ENCODE measurements at regions not wholly inside any gene's neighbourhood (a gene's known extent, or its start where the extent isn't known, plus 50 kb on each side); places are given as distances from the start of the nearest gene placed in this dataset.

DNA sequence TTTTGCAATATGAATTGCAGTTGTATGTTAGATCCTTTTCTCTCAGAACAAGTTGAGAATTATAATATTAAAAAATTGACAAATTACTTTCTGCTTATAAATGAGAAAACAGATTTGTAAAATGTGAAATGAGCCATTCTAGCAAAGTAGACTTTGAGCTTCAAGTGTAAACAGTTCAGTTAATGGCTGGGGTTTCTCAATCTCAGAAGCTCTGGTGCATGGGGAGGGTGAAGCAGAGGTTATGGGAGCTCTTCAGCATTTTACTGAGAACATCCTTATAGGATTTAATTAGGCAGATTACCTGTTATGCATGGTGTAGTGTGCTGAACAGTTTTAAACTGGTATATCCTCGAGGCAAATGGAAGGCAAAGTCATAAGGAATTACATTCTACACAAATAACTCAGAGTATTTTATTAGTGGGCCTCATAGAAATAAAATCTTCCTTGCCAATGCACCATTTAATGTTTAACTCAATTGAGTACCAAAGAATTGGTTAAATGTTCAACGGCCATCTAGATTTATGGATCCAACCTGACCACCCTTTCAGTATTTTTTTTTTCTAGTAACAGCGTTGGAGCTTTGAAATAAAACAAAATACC, 1143.6 kb upstream of the ADGRL2 start:
- Histone ChIP-seq H3K9ac (ENCODE audit: low read length in 3 of 3) (no peak overlapping the region), H3K4me3 (ENCODE audit: low read length in 3 of 3) (no peak overlapping the region), H3K27me3 (ENCODE audit: control insufficient read depth, insufficient read depth, low read length) (no peaks in the 10 kb centered on the region), H3K27ac (ENCODE audit: low read depth in 2 of 2, low read length in 2 of 2) (no peak overlapping the region), H3K36me3 (ENCODE audit: control insufficient read depth in 2 of 3, insufficient read depth in 3 of 3, low read length in 3 of 3) (no peaks in the 10 kb centered on the region), H3K4me1 (ENCODE audit: control insufficient read depth in 2 of 3, insufficient read depth in 2 of 3, low read depth in 1 of 3, low read length in 3 of 3) (peaks cover 0 to 8% (median 0%) of the 10 kb centered on the region in 3 donors), H3K9me3 (ENCODE audit: control insufficient read depth in 2 of 3, insufficient read depth in 1 of 3, low read length in 3 of 3) (no peaks in the 10 kb centered on the region)
- DNase-seq = peak in 1 of 5 donors; percentile 38
- no peak for FAIRE-seq
- TF ChIP-seq, protein P1, sequence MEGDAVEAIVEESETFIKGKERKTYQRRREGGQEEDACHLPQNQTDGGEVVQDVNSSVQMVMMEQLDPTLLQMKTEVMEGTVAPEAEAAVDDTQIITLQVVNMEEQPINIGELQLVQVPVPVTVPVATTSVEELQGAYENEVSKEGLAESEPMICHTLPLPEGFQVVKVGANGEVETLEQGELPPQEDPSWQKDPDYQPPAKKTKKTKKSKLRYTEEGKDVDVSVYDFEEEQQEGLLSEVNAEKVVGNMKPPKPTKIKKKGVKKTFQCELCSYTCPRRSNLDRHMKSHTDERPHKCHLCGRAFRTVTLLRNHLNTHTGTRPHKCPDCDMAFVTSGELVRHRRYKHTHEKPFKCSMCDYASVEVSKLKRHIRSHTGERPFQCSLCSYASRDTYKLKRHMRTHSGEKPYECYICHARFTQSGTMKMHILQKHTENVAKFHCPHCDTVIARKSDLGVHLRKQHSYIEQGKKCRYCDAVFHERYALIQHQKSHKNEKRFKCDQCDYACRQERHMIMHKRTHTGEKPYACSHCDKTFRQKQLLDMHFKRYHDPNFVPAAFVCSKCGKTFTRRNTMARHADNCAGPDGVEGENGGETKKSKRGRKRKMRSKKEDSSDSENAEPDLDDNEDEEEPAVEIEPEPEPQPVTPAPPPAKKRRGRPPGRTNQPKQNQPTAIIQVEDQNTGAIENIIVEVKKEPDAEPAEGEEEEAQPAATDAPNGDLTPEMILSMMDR (IDR thresholded peaks at IDR 0.05; ENCODE audit: borderline replicate concordance, extremely low read depth, insufficient read depth) = no peak
- intact Hi-C loops (cut with DNase I) = no loop called here

DNA sequence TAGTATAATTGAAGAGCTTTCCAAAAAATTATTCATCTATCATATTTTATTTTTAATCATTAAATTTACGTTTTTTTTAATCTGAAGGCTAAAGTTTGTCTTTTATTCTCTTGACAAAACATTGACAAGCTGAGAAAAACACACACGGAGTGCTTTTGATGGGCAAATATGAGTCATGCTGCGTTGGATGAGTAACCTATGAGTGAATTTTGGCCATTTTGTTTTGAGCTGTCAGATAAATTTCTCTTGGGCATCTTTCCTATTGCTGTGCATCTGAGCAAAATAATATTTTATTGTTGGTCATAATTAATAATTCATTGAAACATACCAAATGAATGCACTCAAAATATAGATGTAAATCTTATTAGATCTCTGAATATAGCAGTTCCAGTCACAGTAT, 1144.1 kb upstream of the ADGRL2 start:
- no peak for FAIRE-seq
- no peak for DNase-seq
- intact Hi-C loops (cut with DNase I) = no loop called here
- H3K4me3 ChIP-seq (ENCODE audit: low read length in 3 of 3) = no peak overlapping the region
- no peaks in the 10 kb centered on the region for H3K9me3 ChIP-seq (ENCODE audit: control insufficient read depth in 2 of 3, insufficient read depth in 1 of 3, low read length in 3 of 3)
- no peaks in the 10 kb centered on the region for H3K36me3 ChIP-seq (ENCODE audit: control insufficient read depth in 2 of 3, insufficient read depth in 3 of 3, low read length in 3 of 3)
- TF ChIP-seq, protein P1 (IDR thresholded peaks at IDR 0.05; ENCODE audit: borderline replicate concordance, extremely low read depth, insufficient read depth) = no peak
- H3K9ac ChIP-seq (ENCODE audit: low read length in 3 of 3) = no peak overlapping the region
- H3K27me3 ChIP-seq (ENCODE audit: control insufficient read depth, insufficient read depth, low read length) = no peaks in the 10 kb centered on the region
- H3K27ac ChIP-seq (ENCODE audit: low read depth in 2 of 2, low read length in 2 of 2) = no peak overlapping the region
- H3K4me1 ChIP-seq (ENCODE audit: control insufficient read depth in 2 of 3, insufficient read depth in 2 of 3, low read depth in 1 of 3, low read length in 3 of 3) = peaks cover 0 to 8% (median 0%) of the 10 kb centered on the region in 3 donors

DNA sequence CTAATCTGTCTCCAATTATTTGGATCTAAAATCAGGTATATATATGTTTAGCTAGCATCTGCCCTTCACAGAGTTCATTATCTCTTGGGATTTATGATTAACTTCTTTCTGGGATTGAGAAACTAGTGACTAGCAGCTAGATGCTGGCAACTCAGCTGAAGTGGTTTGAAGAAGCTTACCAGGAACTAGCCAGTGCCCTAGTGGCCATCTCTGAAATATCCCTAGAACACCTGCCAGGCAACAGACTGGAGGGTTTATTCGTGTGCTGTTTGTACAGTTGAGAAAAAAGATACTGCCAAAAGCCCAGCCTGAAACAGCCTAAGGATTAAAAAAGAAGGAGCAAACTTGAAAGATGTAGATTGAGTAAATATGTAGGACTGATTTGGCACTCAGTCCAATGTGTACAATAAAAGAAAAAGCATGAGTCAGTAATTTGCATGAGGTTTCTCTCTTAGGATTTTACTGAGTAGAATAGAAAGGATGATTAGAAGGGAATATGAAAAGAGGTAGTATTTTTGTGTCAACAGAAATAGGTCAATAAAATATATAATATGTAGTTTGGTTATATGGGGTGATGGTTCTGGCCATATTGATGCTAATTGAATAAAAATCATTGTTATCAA, 1144.6 kb upstream of the ADGRL2 start:
- no peak overlapping the region for H3K9ac ChIP-seq (ENCODE audit: low read length in 3 of 3)
- no peak overlapping the region for H3K4me3 ChIP-seq (ENCODE audit: low read length in 3 of 3)
- TF ChIP-seq, protein P1 (IDR thresholded peaks at IDR 0.05; ENCODE audit: borderline replicate concordance, extremely low read depth, insufficient read depth) = peak; percentile 42
- H3K27ac ChIP-seq (ENCODE audit: low read depth in 2 of 2, low read length in 2 of 2) = no peak overlapping the region
- DNase-seq = peak in 2 of 5 donors; percentile 36 to 55
- no peaks in the 10 kb centered on the region for H3K9me3 ChIP-seq (ENCODE audit: control insufficient read depth in 2 of 3, insufficient read depth in 1 of 3, low read length in 3 of 3)
- no peak for FAIRE-seq
- no peaks in the 10 kb centered on the region for H3K36me3 ChIP-seq (ENCODE audit: control insufficient read depth in 2 of 3, insufficient read depth in 3 of 3, low read length in 3 of 3)
- peaks cover 0 to 8% (median 0%) of the 10 kb centered on the region in 3 donors for H3K4me1 ChIP-seq (ENCODE audit: control insufficient read depth in 2 of 3, insufficient read depth in 2 of 3, low read depth in 1 of 3, low read length in 3 of 3)
- intact Hi-C loops (cut with DNase I) = no loop called here
- H3K27me3 ChIP-seq (ENCODE audit: control insufficient read depth, insufficient read depth, low read length) = no peaks in the 10 kb centered on the region

Measured in kidney (tissue), 13 donors.